CD4-positive, alpha-beta memory T cell (primary cell): ENCODE measurements at regions not wholly inside any gene's neighbourhood (a gene's known extent, or its start where the extent isn't known, plus 50 kb on each side); places are given as distances from the start of the nearest gene placed in this dataset.
"Not testable (repeated sequence)": the region's sequence is repeated elsewhere in the genome, so short reads cannot be mapped to it uniquely, and the experiment has no call there.

Experiments
- CTCF ChIA-PET: fragments of 350-600 bp; sonication (Branson Sonifier 250); formaldehyde crosslinking; loops from one replicate; lab custom pipeline; 2021; ENCODE audit warnings: inconsistent platforms; ENCODE audit not compliant: partially characterized antibody; lab: Charles Lee
- POLR2A ChIA-PET: fragments of 350-600 bp; sonication (Branson Sonifier 250); formaldehyde crosslinking; loops from one replicate; lab custom pipeline; 2021; ENCODE audit not compliant: partially characterized antibody; lab: Charles Lee
- DNase-seq, 5 donors: peaks; one replicate each; pipeline versions ENCODE4 v3.0.0 to v3.0.0-alpha.2; 2020 to 2022; ENCODE audit warnings: mixed read lengths in 1 of 5
- H3K27ac ChIP-seq: one replicate; pipeline ENCODE4 v1.7.0; 2013; ENCODE audit warnings: low read depth, low read length
- H3K27me3 ChIP-seq: 2 replicates; pipeline ENCODE4 v1.7.0; 2013; ENCODE audit warnings: mild to moderate bottlenecking, low read length, moderate library complexity; ENCODE audit not compliant: insufficient read depth
- H3K36me3 ChIP-seq: 2 replicates; pipeline ENCODE4 v1.7.0; 2013; ENCODE audit warnings: mild to moderate bottlenecking, low read length, moderate library complexity; ENCODE audit not compliant: insufficient read depth
- H3K4me1 ChIP-seq: 2 replicates; pipeline ENCODE4 v1.7.0; 2013; ENCODE audit warnings: mild to moderate bottlenecking, low read length, moderate library complexity; ENCODE audit not compliant: insufficient read depth
- H3K4me3 ChIP-seq, 2 donors: one replicate each; pipeline ENCODE4 v1.7.0; 2013; ENCODE audit warnings: low read length in 2 of 2, mild to moderate bottlenecking in 1 of 2
- H3K9me3 ChIP-seq, 2 donors: one replicate each; pipeline ENCODE4 v1.7.0; 2013; ENCODE audit warnings: low read length in 2 of 2, control low read depth in 1 of 2; ENCODE audit not compliant: control insufficient read depth in 1 of 2
- H3K27ac Mint-ChIP-seq, 7 donors: one replicate each; pipeline ENCODE4 v1.8.0; 2020 to 2021; ENCODE audit warnings: mixed read lengths in 7 of 7, mild to moderate bottlenecking in 6 of 7, inconsistent platforms in 3 of 7, moderate library complexity in 3 of 7
- H3K27me3 Mint-ChIP-seq, 2 donors: one replicate each; pipeline ENCODE4 v1.8.0; 2020 to 2021; ENCODE audit warnings: mixed read lengths in 2 of 2
- H3K36me3 Mint-ChIP-seq, 2 donors: one replicate each; pipeline ENCODE4 v1.8.0; 2020 to 2021; ENCODE audit warnings: mixed read lengths in 2 of 2, inconsistent platforms in 1 of 2, mild to moderate bottlenecking in 1 of 2
- H3K4me1 Mint-ChIP-seq, 4 donors: one replicate each; pipeline ENCODE4 v1.8.0; 2020 to 2021; ENCODE audit warnings: mixed read lengths in 4 of 4, mild to moderate bottlenecking in 1 of 4
- H3K4me3 Mint-ChIP-seq, 8 donors: one replicate each; pipeline ENCODE4 v1.8.0; 2020 to 2021; ENCODE audit warnings: mixed read lengths in 8 of 8, mild to moderate bottlenecking in 7 of 8, moderate library complexity in 6 of 8, inconsistent platforms in 3 of 8
- H3K9me3 Mint-ChIP-seq, 8 donors: one replicate each; pipeline ENCODE4 v1.8.0; 2020 to 2021; ENCODE audit warnings: mixed read lengths in 8 of 8, mild to moderate bottlenecking in 5 of 8, inconsistent platforms in 3 of 8, moderate library complexity in 1 of 8
- intact Hi-C: fragments of 100-400 bp; cut with micrococcal nuclease; formaldehyde crosslinking; loops from one replicate; pipeline ENCODE4 v1.15.1; 2023

GRCh38 chr2:192958615-192959014 is 763.9 kb upstream of the TMEFF2 start:
- H3K36me3 Mint-ChIP-seq, H3K27me3 ChIP-seq, H3K27ac ChIP-seq, H3K36me3 ChIP-seq, H3K27me3 Mint-ChIP-seq, H3K4me3 Mint-ChIP-seq, H3K4me3 ChIP-seq, H3K27ac Mint-ChIP-seq, H3K4me1 ChIP-seq, POLR2A ChIA-PET, CTCF ChIA-PET, DNase-seq, H3K9me3 ChIP-seq, H3K4me1 Mint-ChIP-seq, intact Hi-C loops, H3K9me3 Mint-ChIP-seq: not testable (repeated sequence)

GRCh38 chr2:192957425-192957824 is 762.7 kb upstream of the TMEFF2 start:
- CTCF ChIA-PET: no interaction called here
- Mint-ChIP-seq H3K9me3 (peaks cover 0 to 7% (median 1%) of the 10 kb centered on the region in 8 donors), H3K4me1 (no peaks in the 10 kb centered on the region), H3K27ac (no peak overlapping the region), H3K27me3 (no peaks in the 10 kb centered on the region), H3K36me3 (no peaks in the 10 kb centered on the region), H3K4me3 (no peak overlapping the region)
- Histone ChIP-seq H3K27me3 (no peaks in the 10 kb centered on the region), H3K9me3 (no peaks in the 10 kb centered on the region), H3K4me1 (no peaks in the 10 kb centered on the region), H3K36me3 (no peaks in the 10 kb centered on the region), H3K4me3 (no peak overlapping the region), H3K27ac (no peak overlapping the region)
- intact Hi-C loops: no loop called here
- DNase-seq: no peak
- POLR2A ChIA-PET: no interaction called here

- no peaks in the 10 kb centered on the region for H3K9me3 ChIP-seq
- intact Hi-C loops: no loop called here
- ChIA-PET CTCF (no interaction called here), POLR2A (no interaction called here)
- H3K9me3 Mint-ChIP-seq: peaks cover 0 to 5% (median 1%) of the 10 kb centered on the region in 8 donors
- no peak for DNase-seq
- H3K4me3 ChIP-seq: no peak overlapping the region
- no peaks in the 10 kb centered on the region for H3K27me3 ChIP-seq
- no peak overlapping the region for H3K27ac ChIP-seq
- H3K27me3 Mint-ChIP-seq: no peaks in the 10 kb centered on the region
- H3K27ac Mint-ChIP-seq: no peak overlapping the region
- H3K36me3 ChIP-seq: no peaks in the 10 kb centered on the region
- no peak overlapping the region for H3K4me3 Mint-ChIP-seq
- no peaks in the 10 kb centered on the region for H3K4me1 ChIP-seq
- H3K4me1 Mint-ChIP-seq: no peaks in the 10 kb centered on the region
- no peaks in the 10 kb centered on the region for H3K36me3 Mint-ChIP-seq
These were observed 758.4 kb upstream of the TMEFF2 start for GRCh38 chr2:192953116-192953515.

- Histone ChIP-seq H3K9me3 (no peaks in the 10 kb centered on the region), H3K27ac (no peak overlapping the region), H3K4me1 (no peaks in the 10 kb centered on the region), H3K27me3 (no peaks in the 10 kb centered on the region), H3K36me3 (no peaks in the 10 kb centered on the region), H3K4me3 (no peak overlapping the region)
- Mint-ChIP-seq H3K27me3 (no peaks in the 10 kb centered on the region), H3K4me3 (no peak overlapping the region), H3K4me1 (no peaks in the 10 kb centered on the region), H3K36me3 (no peaks in the 10 kb centered on the region), H3K9me3 (peaks cover 0 to 2% (median 0%) of the 10 kb centered on the region in 8 donors), H3K27ac (no peak overlapping the region)
- CTCF ChIA-PET: no interaction called here
- intact Hi-C loops: no loop called here
- DNase-seq: no peak
- POLR2A ChIA-PET: no interaction called here
These were observed 757.5 kb upstream of the TMEFF2 start for GRCh38 chr2:192952245-192952644.

- Histone ChIP-seq H3K36me3 (no peaks in the 10 kb centered on the region), H3K27ac (no peak overlapping the region), H3K4me3 (no peak overlapping the region), H3K4me1 (no peaks in the 10 kb centered on the region), H3K27me3 (no peaks in the 10 kb centered on the region), H3K9me3 (no peaks in the 10 kb centered on the region)
- H3K27ac Mint-ChIP-seq: no peak overlapping the region
- CTCF ChIA-PET: no interaction called here
- intact Hi-C loops: no loop called here
- H3K9me3 Mint-ChIP-seq: peaks cover 0 to 3% (median 0%) of the 10 kb centered on the region in 8 donors
- no peak overlapping the region for H3K4me3 Mint-ChIP-seq
- H3K27me3 Mint-ChIP-seq: no peaks in the 10 kb centered on the region
- POLR2A ChIA-PET: no interaction called here
- H3K4me1 Mint-ChIP-seq: no peaks in the 10 kb centered on the region
- no peak for DNase-seq
- no peaks in the 10 kb centered on the region for H3K36me3 Mint-ChIP-seq
These were observed 753.6 kb upstream of the TMEFF2 start for GRCh38 chr2:192948316-192948715.

DNA sequence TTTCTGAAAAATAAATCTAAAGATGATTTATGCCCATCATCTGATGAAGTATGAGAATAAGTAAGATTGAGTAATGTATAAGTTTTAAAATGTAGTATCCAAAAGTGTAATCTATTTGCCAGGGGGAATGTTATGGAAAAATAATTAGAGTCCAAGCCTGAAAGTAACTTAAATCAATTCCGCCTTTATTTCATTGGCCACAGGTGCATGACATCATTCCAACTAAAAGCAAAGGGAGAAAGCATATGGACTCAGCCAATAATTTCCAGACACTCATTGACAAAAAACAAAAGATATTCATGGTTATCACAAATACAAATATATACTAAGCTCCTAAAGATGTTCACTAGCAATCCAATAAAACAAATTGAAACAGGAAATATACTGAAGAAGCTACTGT is 752.6 kb upstream of the TMEFF2 start:
- intact Hi-C loops: no loop called here
- H3K4me3 Mint-ChIP-seq: no peak overlapping the region
- H3K4me1 Mint-ChIP-seq: no peaks in the 10 kb centered on the region
- peaks cover 0 to 5% (median 0%) of the 10 kb centered on the region in 8 donors for H3K9me3 Mint-ChIP-seq
- H3K4me1 ChIP-seq: no peaks in the 10 kb centered on the region
- no peak overlapping the region for H3K4me3 ChIP-seq
- H3K9me3 ChIP-seq: no peaks in the 10 kb centered on the region
- no peak overlapping the region for H3K27ac Mint-ChIP-seq
- no peaks in the 10 kb centered on the region for H3K27me3 Mint-ChIP-seq
- CTCF ChIA-PET: no interaction called here
- DNase-seq: no peak
- H3K27me3 ChIP-seq: no peaks in the 10 kb centered on the region
- POLR2A ChIA-PET: no interaction called here
- no peaks in the 10 kb centered on the region for H3K36me3 Mint-ChIP-seq
- no peaks in the 10 kb centered on the region for H3K36me3 ChIP-seq
- no peak overlapping the region for H3K27ac ChIP-seq

DNA sequence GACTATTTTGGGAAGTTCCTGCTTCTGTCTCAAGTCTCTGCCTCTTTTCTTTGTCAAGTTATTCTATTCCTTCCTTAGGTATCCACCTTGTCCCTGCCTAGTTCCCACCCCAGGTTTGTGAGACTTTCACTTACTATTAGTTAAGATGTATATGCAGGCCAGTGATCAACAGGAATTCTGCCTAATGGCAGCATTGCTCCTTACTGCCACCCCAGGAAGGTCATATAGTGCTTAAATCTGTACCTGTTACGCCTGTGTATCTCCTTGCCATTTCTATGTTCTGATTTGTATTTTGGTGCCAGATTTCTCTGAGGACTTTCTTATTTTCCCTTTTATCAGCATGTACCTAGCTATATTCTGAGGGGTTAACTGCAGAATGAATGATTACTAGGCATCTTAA is 746.0 kb upstream of the TMEFF2 start:
- H3K27ac ChIP-seq: no peak overlapping the region
- H3K9me3 Mint-ChIP-seq: peaks cover 0 to 5% (median 0%) of the 10 kb centered on the region in 8 donors
- POLR2A ChIA-PET: no interaction called here
- H3K4me1 ChIP-seq: no peaks in the 10 kb centered on the region
- no peak overlapping the region for H3K27ac Mint-ChIP-seq
- no peaks in the 10 kb centered on the region for H3K4me1 Mint-ChIP-seq
- no peaks in the 10 kb centered on the region for H3K36me3 ChIP-seq
- no peaks in the 10 kb centered on the region for H3K27me3 ChIP-seq
- H3K9me3 ChIP-seq: no peaks in the 10 kb centered on the region
- H3K4me3 ChIP-seq: no peak overlapping the region
- CTCF ChIA-PET: no interaction called here
- H3K27me3 Mint-ChIP-seq: no peaks in the 10 kb centered on the region
- H3K4me3 Mint-ChIP-seq: no peak overlapping the region
- DNase-seq: no peak
- intact Hi-C loops: no loop called here
- no peaks in the 10 kb centered on the region for H3K36me3 Mint-ChIP-seq

GRCh38 chr2:192932376-192932775 is 737.6 kb upstream of the TMEFF2 start:
- no peak overlapping the region for H3K4me3 ChIP-seq
- no peak overlapping the region for H3K27ac Mint-ChIP-seq
- H3K9me3 ChIP-seq: no peaks in the 10 kb centered on the region
- H3K36me3 Mint-ChIP-seq: no peaks in the 10 kb centered on the region
- no peaks in the 10 kb centered on the region for H3K27me3 ChIP-seq
- POLR2A ChIA-PET: no interaction called here
- peaks cover 0 to 13% (median 4%) of the 10 kb centered on the region in 8 donors for H3K9me3 Mint-ChIP-seq
- intact Hi-C loops: no loop called here
- H3K27ac ChIP-seq: no peak overlapping the region
- DNase-seq: no peak
- H3K4me1 Mint-ChIP-seq: no peaks in the 10 kb centered on the region
- H3K4me1 ChIP-seq: no peaks in the 10 kb centered on the region
- H3K27me3 Mint-ChIP-seq: no peaks in the 10 kb centered on the region
- CTCF ChIA-PET: no interaction called here
- H3K4me3 Mint-ChIP-seq: no peak overlapping the region
- H3K36me3 ChIP-seq: no peaks in the 10 kb centered on the region
